ENCODE measurements at regions not wholly inside any gene's neighbourhood (a gene's known extent, or its start where the extent isn't known, plus 50 kb on each side); places are given as distances from the start of the nearest gene placed in this dataset.

- DNase-seq: no peak
- Histone ChIP-seq H3K36me3 (no peaks in the 10 kb centered on the region), H3K27me3 (no peaks in the 10 kb centered on the region), H3K27ac (no peak overlapping the region), H3K9me3 (no peaks in the 10 kb centered on the region), H3K4me1 (ENCODE audit: insufficient read depth) (no peaks in the 10 kb centered on the region), H3K4me3 (no peak overlapping the region)
- intact Hi-C loops (cut with DNase I): no loop called here
- TF ChIP-seq, protein P1, sequence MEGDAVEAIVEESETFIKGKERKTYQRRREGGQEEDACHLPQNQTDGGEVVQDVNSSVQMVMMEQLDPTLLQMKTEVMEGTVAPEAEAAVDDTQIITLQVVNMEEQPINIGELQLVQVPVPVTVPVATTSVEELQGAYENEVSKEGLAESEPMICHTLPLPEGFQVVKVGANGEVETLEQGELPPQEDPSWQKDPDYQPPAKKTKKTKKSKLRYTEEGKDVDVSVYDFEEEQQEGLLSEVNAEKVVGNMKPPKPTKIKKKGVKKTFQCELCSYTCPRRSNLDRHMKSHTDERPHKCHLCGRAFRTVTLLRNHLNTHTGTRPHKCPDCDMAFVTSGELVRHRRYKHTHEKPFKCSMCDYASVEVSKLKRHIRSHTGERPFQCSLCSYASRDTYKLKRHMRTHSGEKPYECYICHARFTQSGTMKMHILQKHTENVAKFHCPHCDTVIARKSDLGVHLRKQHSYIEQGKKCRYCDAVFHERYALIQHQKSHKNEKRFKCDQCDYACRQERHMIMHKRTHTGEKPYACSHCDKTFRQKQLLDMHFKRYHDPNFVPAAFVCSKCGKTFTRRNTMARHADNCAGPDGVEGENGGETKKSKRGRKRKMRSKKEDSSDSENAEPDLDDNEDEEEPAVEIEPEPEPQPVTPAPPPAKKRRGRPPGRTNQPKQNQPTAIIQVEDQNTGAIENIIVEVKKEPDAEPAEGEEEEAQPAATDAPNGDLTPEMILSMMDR (IDR thresholded peaks at IDR 0.05): no peak
- TF ChIP-seq EP300 (IDR thresholded peaks at IDR 0.05): no peak
- no peak for TF ChIP-seq POLR2A (IDR thresholded peaks at IDR 0.05)
- 35 to 100% (median 98%) methylated on average over 1 of the region's 1 CpG for WGBS, 3 donors
Observed at GRCh38 chr2:145765874-145766273, 1246.0 kb upstream of the ZEB2 start.

- Histone ChIP-seq H3K36me3 (no peaks in the 10 kb centered on the region), H3K4me1 (ENCODE audit: insufficient read depth) (peaks cover 2% of the 10 kb centered on the region), H3K4me3 (no peak overlapping the region), H3K27ac (no peak overlapping the region), H3K9me3 (no peaks in the 10 kb centered on the region), H3K27me3 (no peaks in the 10 kb centered on the region)
- peak in 4 of 5 donors; percentile 12 to 58 (median 48) for DNase-seq
- intact Hi-C loops (cut with DNase I): no loop called here
- 68 to 74% (median 73%) methylated on average over 6 of the region's 6 CpGs for WGBS, 3 donors
- TF ChIP-seq, protein P1 (IDR thresholded peaks at IDR 0.05): no peak
- TF ChIP-seq POLR2A (IDR thresholded peaks at IDR 0.05) (no peak), EP300 (IDR thresholded peaks at IDR 0.05) (no peak)
Observed at GRCh38 chr2:145764631-145765030, 1244.7 kb upstream of the ZEB2 start.

DNA sequence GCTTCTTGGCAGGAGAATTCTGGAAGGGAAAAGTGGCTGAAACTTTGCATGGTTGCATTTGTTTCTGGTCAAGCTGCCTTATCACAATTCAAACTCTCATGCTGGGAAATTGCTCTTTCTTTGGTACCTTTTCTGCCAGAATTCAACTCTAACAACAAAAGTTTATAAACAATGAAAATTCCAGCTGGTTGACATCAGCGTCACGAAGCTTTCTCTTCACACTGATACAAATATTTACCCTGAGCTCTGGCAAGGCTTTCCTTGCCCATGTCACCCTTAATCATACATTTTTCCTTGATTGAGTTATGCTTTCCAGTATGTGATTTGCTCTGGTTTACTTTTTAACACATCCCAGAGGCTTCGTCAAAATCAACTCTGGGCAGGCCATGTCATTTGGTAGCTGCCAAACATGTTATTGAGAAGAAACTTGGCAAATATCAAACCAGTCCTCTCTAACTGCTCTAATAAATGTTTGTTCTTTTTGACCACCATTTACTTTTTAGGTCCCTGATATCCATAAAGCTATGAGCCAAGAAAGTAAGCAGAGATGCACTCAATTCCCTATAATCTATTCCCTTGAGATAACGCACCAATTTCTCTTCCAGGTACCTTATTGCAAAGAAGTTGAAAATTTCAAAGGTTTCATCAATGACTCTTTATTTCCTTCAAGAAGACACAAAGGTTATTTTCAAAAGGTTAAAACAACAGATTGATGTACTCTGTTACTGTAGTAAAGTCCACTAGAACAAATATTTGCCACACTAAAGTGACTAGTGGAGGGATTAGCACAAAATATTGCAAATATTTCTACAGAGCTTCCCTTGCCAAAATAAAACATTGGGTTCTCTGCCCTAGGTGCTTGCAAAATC is 1241.1 kb upstream of the ZEB2 start:
- H3K36me3 ChIP-seq: no peaks in the 10 kb centered on the region
- TF ChIP-seq, protein P1 (IDR thresholded peaks at IDR 0.05): no peak
- no peak for TF ChIP-seq POLR2A (IDR thresholded peaks at IDR 0.05)
- TF ChIP-seq EP300 (IDR thresholded peaks at IDR 0.05): no peak
- H3K9me3 ChIP-seq: no peaks in the 10 kb centered on the region
- intact Hi-C loops (cut with DNase I): no loop called here
- no peak for DNase-seq
- WGBS, 3 donors: 26 to 36% (median 28%) methylated on average over 4 of the region's 4 CpGs
- H3K4me3 ChIP-seq: no peak overlapping the region
- peaks cover 11% of the 10 kb centered on the region for H3K4me1 ChIP-seq (ENCODE audit: insufficient read depth)
- H3K27ac ChIP-seq: peak overlapping the region in 1 of 2 donors; percentile 51
- H3K27me3 ChIP-seq: no peaks in the 10 kb centered on the region

GRCh38 chr2:145759228-145759915 is 1239.5 kb upstream of the ZEB2 start:
- H3K27ac ChIP-seq: peak overlapping the region in 1 of 2 donors; percentile 51
- intact Hi-C loops (cut with DNase I): loop anchor here in 3 of 4 donors (10.0 kb wide), 2 partner anchors 1235 to 1245 kb away; partner anchors contain the start of gene ZEB2 (in 1 of the 3)

More at GRCh38 chr2:145759228-145759915, 1239.5 kb upstream of the ZEB2 start:
- Histone ChIP-seq H3K4me1 (ENCODE audit: insufficient read depth) (peaks cover 11% of the 10 kb centered on the region), H3K9me3 (no peaks in the 10 kb centered on the region), H3K27me3 (no peaks in the 10 kb centered on the region), H3K36me3 (no peaks in the 10 kb centered on the region), H3K4me3 (no peak overlapping the region)
- 41 to 71% (median 48%) methylated on average over 3 of the region's 3 CpGs for WGBS, 3 donors
- no peak for DNase-seq
- no peak for TF ChIP-seq POLR2A (IDR thresholded peaks at IDR 0.05)
- no peak for TF ChIP-seq EP300 (IDR thresholded peaks at IDR 0.05)
- TF ChIP-seq, protein P1 (IDR thresholded peaks at IDR 0.05): no peak
